Transverse colon (tissue), 4 donors: ENCODE measurements at regions not wholly inside any gene's neighbourhood (a gene's known extent, or its start where the extent isn't known, plus 50 kb on each side); places are given as distances from the start of the nearest gene placed in this dataset.

Experiments
- EP300 ChIP-seq: sonication (generic); formaldehyde crosslinking; IDR thresholded peaks from one replicate; pipeline ENCODE4 v1.6.1; 2017; ENCODE audit warnings: antibody characterized with exemption, low read depth
- POLR2AphosphoS5 ChIP-seq, 3 donors: sonication (generic); formaldehyde crosslinking; IDR thresholded peaks; one replicate each; pipeline ENCODE4 v1.6.1; 2016; ENCODE audit warnings: antibody characterized with exemption in 3 of 3
- TF ChIP-seq, protein P1 (sequence below), 5 experiments: fragments of 200-600 bp in 3 of 5; fragments of 450-650 bp in 2 of 5; sonication (generic) in 3 of 5; IDR thresholded peaks; 1 replicate in 2 of 5; 2 replicates in 3 of 5; pipeline ENCODE4 v1.5.1; 2016 to 2017; ENCODE audit warnings: antibody characterized with exemption in 5 of 5, inconsistent platforms in 3 of 5, mild to moderate bottlenecking in 2 of 5, moderate library complexity in 1 of 5

DNA sequence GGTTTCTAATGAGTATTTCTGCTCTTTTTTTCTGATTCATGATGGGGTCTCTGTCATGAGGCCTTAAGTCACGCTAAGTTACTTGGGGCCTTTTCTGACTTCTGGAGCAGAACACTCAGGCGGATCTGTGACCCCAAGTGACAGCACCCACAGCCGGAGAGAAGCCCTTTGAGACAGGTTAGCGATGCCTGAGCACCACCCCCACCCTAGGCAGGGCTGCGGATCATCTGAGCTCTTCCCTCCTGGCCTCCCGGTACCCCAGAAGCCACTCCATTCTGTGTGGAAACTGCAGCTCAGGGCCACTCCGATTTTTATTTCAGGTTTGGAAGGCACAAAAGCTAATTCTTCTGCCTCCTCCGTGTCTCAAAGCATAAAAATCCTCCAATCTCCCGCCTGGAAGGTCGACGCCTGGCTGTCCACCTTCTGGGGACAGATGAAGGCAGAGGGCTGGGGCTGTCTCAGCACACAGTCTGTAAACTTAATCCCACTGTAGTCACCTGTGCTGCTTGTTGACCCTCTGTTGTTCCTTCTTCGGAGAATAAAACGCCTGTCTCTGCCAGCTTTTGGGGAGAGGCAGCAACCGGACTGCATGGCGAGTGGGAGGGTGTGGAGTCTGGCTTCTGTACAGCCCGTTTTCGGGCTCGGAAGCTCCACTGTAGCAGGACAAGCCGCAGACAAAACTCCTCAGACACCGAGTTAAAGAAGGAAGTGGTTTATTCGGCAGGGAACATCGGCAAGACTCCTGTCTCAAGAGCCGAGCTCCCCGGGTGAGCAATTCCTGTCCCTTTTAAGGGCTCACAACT lies 88.8 kb downstream of the SPRY4 start:
- TF ChIP-seq, protein P1, sequence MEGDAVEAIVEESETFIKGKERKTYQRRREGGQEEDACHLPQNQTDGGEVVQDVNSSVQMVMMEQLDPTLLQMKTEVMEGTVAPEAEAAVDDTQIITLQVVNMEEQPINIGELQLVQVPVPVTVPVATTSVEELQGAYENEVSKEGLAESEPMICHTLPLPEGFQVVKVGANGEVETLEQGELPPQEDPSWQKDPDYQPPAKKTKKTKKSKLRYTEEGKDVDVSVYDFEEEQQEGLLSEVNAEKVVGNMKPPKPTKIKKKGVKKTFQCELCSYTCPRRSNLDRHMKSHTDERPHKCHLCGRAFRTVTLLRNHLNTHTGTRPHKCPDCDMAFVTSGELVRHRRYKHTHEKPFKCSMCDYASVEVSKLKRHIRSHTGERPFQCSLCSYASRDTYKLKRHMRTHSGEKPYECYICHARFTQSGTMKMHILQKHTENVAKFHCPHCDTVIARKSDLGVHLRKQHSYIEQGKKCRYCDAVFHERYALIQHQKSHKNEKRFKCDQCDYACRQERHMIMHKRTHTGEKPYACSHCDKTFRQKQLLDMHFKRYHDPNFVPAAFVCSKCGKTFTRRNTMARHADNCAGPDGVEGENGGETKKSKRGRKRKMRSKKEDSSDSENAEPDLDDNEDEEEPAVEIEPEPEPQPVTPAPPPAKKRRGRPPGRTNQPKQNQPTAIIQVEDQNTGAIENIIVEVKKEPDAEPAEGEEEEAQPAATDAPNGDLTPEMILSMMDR (IDR thresholded peaks at IDR 0.05) = no peak
- no peak for TF ChIP-seq POLR2AphosphoS5 (IDR thresholded peaks at IDR 0.05)
- TF ChIP-seq EP300 = no peak
